Right hindlimb (tissue), 1 donor: ENCODE measurements at regions not wholly inside any gene's neighbourhood (a gene's known extent, or its start where the extent isn't known, plus 50 kb on each side); places are given as distances from the start of the nearest gene placed in this dataset.
"Not testable (repeated sequence)": the region's sequence is repeated elsewhere in the genome, so short reads cannot be mapped to it uniquely, and the experiment has no call there.

Source experiments
- DNase-seq: peaks from one replicate; pipeline ENCODE4 v3.0.0-alpha.2; 2018

DNA sequence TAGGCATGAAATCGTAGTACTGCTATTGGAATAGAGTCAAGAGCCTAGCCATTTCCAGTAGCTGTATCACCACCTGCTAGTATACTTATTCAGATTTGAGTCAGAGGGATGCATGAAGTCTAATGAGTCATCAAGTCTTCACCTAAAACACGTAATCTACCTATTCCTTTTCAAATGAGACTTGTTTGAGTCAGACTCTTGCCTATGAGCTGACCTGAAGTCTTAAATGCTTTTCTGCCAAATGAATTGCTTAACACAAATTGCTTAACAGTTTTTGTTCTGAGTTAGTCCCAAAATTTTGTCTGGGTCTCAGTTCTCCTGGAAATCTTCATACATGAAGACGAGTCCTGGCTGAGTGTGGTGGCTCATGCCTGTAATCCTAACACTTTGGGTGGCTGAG lies 165.2 kb downstream of the GNAT3 start:
- DNase-seq = no peak

DNA sequence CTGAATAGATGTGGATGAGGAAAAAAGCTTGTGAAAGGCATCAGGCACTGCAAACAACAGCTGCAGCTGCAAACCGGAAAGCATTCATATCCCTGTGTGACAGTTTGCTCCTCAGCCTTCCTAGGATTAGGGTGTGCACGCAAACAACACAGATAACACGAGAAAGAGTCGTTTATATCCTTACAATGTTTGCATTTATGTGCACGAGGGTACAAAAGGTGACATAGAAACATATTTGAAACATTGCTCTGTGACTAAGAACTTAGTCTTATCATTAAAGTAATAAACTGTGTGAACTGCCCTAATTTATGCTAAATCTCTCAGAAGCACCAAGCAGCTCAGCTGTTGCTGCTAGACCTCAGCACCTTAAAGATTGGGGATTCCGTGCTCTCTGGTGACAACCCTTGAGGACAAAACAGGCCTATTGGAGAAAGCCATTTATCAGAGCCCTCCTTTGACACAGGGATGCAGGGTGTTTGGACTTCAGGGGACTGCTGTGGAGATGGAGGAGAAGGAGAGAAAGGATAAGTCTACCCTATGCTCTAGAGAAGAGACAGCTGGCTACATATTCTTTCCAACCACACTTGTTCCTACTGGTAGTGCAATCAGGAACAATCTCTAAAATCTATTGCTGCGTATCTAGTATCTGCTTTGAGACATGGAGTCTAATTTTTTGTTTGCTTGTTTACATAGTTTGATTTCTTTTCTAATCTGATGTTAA lies 176.2 kb downstream of the GNAT3 start:
- DNase-seq = peak; percentile 56

DNA sequence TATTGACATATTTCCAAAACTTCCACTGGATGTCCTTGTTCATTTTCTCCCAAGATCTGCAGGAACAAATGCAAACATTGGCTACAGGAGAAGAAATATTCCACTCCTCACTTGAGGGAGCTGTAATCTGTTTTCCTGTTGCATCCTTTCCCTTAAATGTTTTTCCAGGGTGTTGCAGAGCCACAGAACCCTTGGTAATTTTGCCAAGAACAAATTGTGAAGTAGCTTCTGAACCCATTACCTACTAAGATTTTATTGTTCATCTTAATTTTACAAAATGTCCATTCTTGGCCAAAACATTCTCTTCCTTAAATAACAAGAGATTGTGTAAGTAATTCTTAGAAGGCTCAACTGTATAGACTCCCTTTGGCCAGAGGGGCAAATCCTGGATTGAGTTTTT lies 177.0 kb downstream of the GNAT3 start:
- peak; percentile 25 for DNase-seq

DNA sequence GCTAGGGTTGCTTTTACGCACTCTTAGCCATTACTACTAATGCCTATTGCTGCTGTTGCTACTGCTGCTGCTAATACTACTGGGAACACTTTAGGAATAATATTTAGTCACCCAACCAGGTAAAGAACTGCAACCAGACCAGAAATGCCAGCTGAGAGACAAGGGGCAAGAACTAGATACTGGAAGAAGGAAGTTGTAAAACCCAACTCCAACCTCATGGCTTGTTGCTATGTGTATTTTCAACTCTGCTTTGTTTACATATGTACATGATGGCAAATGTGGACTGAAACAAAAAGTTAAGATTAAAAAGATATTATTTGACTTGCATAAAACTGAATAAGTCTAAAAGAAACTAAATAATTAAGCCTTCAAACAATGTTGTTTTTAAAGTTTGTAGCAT lies 177.7 kb downstream of the GNAT3 start:
- no peak for DNase-seq

DNA sequence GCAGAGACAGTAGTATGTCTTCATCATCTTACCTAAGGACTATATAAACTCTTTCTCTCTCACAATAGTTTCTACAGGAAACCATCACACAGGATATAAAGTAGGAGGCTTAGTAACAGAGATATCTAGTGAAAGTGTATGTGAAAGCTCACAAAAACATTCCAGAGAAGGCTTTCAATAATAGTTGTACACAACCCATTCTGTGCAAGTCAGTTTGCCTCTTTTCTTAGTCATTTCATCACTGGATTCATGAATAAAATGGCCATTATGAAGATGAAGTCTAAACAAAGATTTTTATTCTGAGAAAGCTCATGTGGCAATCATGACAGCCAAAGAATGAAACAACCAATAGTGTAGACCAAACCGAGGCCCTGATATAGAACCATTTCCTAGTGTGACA lies 178.8 kb downstream of the GNAT3 start:
- no peak for DNase-seq

DNA sequence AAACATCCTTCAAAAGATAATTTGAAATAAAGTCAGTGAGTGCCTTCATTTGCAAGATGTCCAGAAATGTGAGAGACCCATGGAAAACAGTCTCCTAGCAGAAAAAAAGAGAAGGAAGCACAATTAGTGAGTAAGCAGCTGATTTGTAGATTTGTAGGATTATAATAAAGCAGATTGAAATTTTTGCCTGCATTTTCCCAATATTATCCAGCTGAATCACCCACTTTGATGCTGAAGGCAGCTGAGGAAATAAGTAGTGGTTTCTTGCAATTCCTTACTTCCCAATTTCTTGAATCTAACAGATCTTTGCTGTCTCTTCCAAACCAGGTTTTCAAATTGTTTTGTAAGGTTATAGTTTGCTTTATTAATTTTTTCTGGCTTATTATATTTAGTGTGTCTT lies 181.4 kb downstream of the GNAT3 start:
- DNase-seq = no peak

DNA sequence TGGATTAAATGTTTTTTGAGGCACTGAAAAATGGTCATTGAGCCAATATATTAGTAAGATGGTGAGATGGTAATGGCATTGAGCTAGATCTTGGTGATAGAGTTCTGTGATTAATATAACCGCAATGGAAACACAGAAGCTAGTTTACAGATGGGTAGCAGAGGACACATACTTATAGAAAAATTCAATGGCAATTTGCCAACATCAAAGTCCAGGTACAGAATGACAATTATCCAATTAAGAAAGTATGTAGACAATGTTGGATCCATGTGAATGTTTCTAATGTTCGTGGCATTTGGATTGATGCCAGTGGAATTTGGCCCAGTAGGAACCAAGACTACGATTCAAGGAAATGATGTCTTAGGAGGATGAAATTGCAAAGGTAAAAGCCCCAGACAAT lies 187.8 kb downstream of the GNAT3 start:
- no peak for DNase-seq

DNA sequence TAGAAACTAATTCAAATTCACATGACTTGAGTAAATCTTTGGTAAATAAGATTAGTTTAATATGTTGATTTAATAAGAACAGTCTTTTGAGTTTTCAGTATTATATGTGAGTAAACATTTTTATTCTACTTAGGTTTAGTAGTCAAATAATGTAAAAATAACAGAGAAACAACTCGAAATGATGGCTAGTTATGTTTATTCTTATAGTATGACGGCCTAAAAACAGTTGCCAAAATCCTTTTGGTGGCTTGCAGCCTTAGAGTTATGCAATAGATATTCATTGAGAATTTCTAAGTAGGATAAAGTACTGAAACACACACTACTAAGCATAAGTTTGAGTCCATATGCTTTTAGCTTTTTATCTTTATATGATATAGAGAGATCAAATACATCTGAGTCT lies 184.8 kb downstream of the GNAI1 start:
- no peak for DNase-seq

DNA sequence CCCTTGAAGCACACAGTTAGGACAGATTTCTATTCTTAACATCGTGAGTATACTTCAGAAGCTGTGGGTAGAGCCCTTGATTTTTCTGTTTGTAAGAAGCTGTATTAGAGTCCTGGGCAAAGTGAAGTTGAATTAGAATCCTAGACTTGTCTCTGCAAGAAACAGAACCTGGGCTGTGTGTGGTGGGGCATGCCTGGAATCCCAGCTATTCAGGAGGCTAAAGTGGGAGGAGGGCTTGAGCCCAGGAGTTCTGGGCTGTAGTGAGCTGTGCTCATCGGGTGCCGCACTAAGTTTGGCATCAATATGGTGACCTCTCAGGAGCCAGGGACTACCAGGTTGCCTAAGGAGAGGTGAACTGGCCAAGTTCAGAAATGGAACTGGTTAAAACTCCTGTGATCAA lies 183.4 kb downstream of the GNAI1 start:
- no peak for DNase-seq

DNA sequence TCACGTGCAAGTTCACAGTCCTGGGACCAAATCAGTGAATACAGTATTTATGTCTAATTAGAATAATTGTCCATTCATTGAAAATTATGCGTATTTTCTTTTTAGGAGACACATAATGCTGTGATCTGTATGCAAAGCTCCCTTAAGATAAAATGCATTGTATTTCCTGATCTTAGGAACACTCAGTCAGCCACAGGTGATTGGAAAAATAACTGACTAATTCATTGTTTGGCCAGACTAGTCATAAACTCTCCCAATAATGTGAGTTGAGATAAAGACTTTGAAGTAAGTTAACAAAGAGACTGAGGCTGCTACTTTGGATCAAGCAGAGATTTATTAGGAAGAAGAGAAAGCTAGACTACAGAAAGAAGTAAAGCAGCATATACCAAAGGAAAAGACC lies 182.2 kb downstream of the GNAI1 start:
- DNase-seq = no peak

DNA sequence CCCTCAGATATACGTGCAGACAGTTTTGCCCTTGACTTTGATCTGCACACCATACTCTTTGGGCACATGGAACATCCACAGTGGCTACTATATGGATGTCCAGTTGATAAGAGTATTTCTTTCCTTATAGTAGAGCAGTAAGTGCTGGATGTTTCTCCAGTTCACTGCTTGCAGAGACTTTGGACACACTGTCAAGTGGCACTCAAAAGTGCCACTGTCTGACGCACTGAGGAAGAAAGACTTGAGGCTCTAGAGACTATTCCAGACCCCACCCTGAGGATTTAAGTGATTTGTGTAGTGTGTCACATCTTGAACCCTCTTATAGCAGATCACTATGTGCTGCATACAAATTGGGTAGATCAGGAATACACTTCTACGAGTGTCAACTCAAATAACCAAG lies 179.1 kb downstream of the GNAI1 start:
- DNase-seq = no peak

DNA sequence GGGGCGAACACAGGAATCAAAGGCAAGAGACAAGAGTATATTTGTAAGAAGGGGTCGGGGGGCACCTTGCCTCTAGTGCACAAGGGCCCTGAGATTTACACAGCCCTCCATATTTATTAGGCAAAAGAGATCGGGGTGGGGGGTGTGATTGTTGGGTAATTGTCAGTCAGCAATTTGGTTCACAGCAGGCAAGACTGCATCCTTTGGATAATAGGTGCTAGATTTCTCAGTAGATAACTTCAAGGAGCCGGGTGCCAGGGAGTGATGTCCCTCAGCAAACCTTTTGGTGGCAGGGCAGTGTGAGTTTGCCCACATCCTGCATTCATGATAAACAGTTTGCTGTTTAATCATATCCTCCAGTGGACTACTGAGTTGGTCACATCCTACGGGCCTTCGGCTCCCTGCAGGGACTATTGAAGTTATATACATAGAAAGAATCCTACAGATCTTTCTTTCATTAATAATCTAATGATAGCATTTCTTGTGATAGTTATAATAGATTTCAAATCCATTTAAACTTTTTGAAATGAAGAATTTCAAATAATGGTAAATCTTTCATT lies 178.5 kb downstream of the GNAI1 start:
- DNase-seq = no peak

DNA sequence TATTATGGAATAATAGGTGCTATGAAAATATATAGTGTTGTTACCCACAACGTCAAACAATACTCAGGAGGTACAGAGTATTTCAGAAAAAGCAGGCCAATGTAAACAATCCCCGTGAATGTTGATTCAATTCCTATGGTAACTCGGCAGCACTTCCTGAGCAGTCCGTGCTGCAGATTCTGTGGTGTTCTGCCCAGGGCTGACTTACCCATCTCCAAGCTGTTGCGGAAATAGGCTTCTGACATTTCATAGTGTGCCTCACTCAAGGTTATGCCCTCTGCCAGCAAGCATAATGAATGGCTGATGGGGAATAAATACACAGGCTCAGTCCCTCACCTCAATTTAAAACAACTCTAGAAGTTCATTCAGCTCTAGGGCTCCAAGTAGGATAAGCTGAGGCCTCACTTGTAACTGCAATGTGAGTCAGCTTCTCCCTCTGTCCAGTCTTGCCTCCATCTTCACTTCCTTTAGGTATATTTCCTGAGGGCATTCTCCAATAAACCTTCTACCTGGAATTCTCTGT lies 177.6 kb downstream of the GNAI1 start:
- DNase-seq = peak; percentile 62

DNA sequence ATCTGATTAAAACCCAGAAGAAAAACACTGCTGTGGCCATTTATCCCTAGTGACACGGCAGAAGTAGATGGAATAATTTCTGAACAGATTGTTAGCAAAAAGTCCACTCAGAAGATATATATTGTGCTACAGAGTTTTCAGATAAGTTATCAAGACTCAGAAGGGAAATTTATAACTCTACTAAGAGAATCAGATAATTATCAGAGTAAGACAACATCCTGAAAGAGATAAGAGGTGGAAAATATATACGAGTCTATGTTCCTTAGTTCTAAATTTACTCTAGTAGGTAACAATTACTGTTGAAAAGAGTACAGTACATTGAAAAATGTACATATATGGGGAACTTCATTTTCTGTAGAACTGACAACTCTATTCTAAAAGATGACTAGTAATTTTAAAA lies 176.7 kb downstream of the GNAI1 start:
- no peak for DNase-seq

DNA sequence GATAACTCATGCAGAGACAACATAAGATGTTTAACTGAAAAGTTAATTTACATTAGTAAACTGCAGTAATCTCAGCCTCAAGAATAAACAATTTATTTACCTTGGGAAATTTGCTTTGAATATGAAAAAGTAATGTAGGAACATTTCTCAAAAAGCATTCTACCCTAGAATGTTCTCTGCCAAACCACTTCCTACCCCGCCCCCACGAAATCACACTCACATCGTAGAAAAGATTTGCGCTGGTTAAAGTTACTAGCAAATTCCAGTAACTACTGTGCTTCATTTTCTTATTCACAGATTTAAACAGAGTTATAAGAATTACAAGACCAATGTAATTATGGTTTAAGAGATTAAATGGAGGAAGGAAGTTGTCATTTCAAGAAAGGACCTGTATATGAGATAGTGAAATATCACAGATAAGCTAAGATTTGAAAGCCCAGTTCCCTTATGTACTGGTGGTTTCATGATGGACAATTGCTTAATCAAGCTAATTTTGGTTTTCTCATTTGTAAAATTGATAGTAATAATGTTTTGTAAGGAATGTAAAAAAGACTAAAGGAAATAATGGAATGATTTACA lies 175.4 kb downstream of the GNAI1 start:
- no peak for DNase-seq

DNA sequence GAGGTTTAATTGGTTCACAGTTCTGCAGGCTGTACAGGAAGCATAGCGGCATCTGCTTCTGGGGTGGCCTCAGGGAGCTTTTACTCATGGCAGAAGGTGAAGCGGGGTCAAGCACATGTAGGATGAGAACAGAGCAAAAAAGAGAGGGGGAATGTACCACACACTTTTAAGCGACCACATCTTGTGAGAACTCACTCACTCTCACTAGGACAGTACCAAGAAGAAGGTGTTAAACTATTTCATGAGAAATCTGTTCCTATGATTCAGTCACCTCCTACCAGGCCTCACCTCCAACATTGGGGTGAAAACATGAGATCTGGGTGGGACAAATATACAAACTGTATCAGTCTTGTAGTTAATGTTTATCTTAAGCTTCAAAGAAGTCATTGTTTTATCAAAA lies 174.7 kb downstream of the GNAI1 start:
- no peak for DNase-seq

DNA sequence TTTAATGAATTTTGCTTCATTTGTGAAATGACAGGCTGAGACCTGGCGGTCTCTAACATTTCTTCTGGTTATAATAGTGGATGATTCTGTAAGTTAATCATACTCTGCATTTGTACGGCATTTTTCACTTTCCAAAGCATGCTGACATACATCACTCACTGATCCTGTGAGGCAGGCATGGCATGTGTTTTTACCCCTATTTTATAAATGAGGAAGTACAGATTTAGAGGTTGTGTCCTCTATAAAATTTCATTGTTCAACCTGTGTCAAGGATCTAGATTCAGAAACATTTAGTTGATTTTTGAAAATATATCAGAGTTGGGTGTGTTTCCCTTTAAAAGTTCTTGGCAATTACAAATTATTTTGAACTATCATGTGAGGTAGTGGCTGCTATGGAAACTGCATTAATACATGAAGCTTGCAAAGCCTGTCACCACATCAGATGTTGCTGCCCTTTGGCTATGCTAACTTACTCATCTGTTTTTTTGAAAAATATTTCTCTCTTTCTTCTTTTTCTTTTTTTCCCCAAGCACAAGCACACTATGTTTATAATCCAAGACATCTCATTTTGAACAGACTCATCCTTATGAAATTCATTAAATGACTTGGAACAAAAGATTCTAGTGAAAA lies 172.7 kb downstream of the GNAI1 start:
- peak; percentile 37 for DNase-seq

DNA sequence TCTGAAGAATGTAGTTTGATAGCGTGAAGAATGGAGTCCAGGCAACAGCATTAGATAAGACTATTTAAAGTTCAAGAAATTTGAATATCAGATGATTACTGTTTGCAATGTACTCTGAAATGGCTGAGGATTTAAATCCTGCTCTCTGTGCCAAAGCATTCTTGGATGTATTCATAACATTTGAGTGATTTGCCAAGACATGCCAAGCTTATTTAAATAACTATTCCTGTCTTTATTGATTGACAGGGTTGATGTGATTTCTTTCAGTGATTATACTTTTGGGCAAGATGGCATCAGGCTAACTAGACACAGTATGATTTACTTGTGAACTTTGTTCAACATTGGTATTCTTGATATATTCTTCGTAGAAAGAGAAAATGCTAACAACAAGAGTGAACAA lies 168.7 kb downstream of the GNAI1 start:
- no peak for DNase-seq

DNA sequence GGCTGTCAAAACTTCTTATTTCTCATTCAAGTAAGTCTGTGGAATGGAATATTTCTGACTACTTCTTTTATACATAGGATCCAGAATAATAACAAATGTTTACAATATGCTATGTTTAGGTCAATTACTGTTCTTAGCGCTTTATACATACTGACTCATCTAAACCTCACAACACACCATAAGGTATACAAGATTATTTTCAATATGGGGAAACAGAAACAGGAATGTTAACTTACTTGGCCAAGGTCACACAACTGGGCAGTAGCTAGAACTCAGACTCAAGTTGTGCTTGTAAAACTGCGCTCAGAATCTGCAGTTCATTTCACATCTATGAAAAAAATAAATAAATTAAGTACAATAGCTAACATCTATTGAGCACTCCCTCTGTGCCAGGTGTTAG lies 168.0 kb downstream of the GNAI1 start:
- no peak for DNase-seq

DNA sequence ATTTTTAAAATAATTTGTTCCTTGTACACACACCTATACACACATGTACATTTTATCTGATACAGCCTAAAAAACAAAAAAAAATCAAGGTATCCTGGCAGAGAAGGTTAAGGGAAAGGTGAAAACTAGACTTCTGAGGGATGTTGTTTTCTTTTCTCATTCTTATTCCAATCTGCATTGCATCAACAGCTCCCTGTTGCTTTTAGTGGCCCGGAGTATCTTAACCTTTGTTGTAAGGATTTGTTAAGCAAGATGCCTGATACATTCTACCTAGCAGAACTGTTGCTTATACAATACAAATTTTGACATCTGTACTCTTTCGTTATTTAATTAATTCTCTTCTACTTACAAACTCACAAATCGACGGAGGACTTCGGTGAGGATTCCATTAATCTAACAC lies 167.4 kb downstream of the GNAI1 start:
- DNase-seq = no peak

DNA sequence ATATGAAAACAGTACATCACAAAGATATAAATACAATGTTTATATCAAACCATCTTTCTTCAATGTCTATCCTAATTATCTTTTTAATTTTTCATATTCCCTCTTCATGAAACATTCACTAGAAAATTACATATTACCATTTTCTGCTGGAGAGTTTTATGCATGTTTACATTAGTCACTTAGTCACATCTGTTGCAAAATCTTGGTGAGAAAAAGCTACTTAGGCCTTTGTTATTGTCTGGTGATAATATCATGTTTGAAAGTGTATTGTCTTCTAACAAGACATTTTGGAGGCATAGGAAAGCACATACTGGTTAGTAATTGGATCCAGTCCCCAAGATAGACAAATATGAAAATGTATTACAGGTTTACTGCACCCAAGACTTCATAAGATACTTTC lies 163.6 kb downstream of the GNAI1 start:
- DNase-seq = no peak

DNA sequence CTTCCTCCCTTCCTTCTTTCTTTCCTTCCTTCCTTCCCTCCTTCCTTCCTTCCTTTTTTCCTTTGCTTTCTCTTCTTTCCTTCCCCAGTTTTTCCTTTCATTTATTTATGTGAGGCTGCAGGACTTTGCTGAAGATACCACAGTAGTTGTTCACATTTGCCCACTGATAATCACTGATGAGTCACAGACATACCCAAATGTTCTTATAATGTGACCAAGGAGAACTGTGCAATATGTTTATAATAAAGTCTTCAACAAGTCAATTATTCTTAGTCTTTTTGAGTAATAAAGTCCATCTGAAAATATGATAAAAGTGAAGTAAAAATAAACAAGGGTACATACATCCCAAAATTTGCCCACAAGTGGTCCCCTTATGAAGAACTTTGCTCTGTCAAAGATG lies 159.7 kb downstream of the GNAI1 start:
- DNase-seq = no peak

DNA sequence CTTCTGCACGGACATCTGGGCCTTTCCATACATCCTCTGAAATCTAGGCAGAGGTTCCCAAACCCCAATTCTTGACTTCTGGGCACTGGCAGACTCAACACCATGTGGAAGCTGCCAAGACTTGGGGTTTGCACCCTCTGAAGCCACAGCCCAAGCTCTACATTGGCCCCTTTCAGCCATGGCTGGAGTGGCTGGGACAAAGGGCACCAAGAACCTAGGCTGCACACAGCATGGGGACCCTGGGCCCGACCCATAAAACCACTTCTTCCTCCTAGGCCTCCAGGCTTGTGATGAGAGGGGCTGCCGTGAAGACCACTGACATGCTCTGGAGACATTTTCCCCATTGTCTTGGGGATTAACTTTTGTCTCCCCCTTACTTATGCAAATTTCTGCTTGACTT lies 158.0 kb downstream of the GNAI1 start:
- DNase-seq = not testable (repeated sequence)
